ENCODE measurements at regions not wholly inside any gene's neighbourhood (a gene's known extent, or its start where the extent isn't known, plus 50 kb on each side); places are given as distances from the start of the nearest gene placed in this dataset.

GRCh38 chr4:170522427-170522970 lies 432.7 kb upstream of the AADAT start:
- TF ChIP-seq TAF1 (IDR thresholded peaks at IDR 0.05; ENCODE audit: low read depth), result no peak
- TF ChIP-seq CTCF (IDR thresholded peaks at IDR 0.05; ENCODE audit: poor library complexity, severe bottlenecking), result no peak
- TF ChIP-seq RAD21 (conservative IDR thresholded peaks at IDR 0.05), result no peak
- TF ChIP-seq POLR2AphosphoS5 (IDR thresholded peaks at IDR 0.05), result no peak
- no peak for TF ChIP-seq EP300 (conservative IDR thresholded peaks at IDR 0.05; ENCODE audit: poor library complexity, severe bottlenecking)
- TF ChIP-seq REST (IDR thresholded peaks at IDR 0.05; ENCODE audit: borderline replicate concordance), result no peak
- no peak for TF ChIP-seq SMC3 (conservative IDR thresholded peaks at IDR 0.05; ENCODE audit: poor library complexity)
- no peak for TF ChIP-seq EZH2 (IDR thresholded peaks at IDR 0.05; ENCODE audit: borderline replicate concordance, insufficient read depth, low read length, poor library complexity, severe bottlenecking)
